HG02759 (cell line): ENCODE measurements at regions not wholly inside any gene's neighbourhood (a gene's known extent, or its start where the extent isn't known, plus 50 kb on each side); places are given as distances from the start of the nearest gene placed in this dataset.
A peak's percentile ranks its signal among the peaks of the same experiment; 100 is the strongest.
"Not testable (repeated sequence)": the region's sequence is repeated elsewhere in the genome, so short reads cannot be mapped to it uniquely, and the experiment has no call there.

Source experiments
- ATAC-seq: cut with Tn5 transposase; IDR thresholded peaks from one replicate; pipeline ENCODE4 v1.9.1; 2021; ENCODE audit warnings: mild to moderate bottlenecking, moderate library complexity; ENCODE audit not compliant: unreplicated experiment

DNA sequence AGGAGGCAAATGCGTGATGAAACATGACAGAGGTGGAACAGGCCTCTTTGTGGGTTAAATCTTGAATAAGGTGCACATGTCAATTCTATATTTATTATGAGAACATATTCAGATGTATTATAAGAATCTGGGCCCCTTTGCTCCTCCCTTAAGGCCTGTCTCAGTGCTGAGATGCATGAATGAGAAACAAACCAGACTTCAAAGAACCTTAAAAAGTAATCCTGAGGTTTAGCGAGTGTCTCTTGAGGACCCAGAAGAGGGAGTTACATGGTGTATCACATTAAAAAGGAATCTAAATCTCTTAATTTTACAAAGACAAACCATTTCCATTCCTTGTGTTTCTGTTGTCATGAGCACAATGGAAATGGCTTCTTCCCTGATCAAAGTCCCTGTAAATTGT, 170.9 kb upstream of the TBC1D5 start:
- no peak for ATAC-seq

- no peak for ATAC-seq
These were observed 169.7 kb upstream of the TBC1D5 start for GRCh38 chr3:17911986-17912760.

GRCh38 chr3:17910922-17911321, 168.5 kb upstream of the TBC1D5 start:
- ATAC-seq: no peak

DNA sequence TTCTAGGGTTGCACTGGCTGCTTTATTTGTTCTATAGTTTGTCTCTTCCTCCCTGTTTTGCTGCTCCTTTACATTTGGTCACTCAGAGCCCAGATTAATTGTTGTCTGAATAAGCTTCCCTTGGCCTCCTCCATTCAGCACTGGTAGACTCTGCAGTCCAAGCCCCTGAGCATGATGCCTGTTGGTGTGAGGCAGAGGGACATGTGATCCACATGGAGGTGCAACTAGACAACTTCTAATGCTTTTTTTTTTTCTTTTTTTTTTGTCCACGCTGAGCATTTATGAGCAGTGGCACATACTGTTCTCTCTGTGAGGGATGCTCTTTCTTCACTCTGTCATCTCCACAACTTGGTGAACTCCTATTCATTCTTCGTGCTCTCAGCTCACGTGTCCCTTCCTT, 167.3 kb upstream of the TBC1D5 start:
- no peak for ATAC-seq

GRCh38 chr3:17908399-17909191, 166.2 kb upstream of the TBC1D5 start:
- ATAC-seq: no peak

- ATAC-seq: no peak
These were observed 163.6 kb upstream of the TBC1D5 start for GRCh38 chr3:17905996-17906395.

GRCh38 chr3:17901893-17902292, 159.5 kb upstream of the TBC1D5 start:
- ATAC-seq: peak; percentile 49

- ATAC-seq: peak; percentile 78
These were observed 152.1 kb upstream of the TBC1D5 start for GRCh38 chr3:17894434-17895060.

DNA sequence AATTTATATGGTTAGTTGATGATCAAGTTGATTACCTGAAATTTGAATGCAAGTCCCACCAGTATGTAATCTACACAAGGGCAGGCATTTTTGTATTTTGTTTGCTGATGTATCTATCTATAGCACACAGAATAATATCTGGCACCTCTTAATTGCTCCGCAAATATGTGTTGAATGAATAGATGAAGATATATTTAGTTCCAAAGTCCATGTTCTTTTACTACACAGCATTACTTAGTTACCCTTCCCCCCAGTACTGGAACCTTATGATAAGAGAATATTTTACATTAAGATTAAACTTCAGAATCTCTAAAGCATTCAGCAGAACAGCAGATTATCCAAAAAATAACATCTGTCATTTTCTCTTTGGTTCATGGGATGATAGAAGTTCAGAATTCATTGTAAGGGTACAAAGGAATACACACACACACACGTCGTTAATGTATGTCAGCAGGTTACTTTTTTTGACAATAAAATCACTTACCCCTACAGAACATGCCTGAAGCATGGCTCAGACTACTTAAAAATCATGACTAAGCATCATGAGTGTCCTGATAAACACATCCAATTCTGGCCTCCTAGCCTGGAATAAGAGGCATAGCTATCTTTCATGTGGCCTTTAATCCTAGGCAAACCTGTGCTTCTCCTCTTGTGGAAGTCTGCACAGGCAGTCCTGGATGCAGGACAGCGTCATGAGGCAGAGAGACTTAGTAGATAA, 148.9 kb upstream of the TBC1D5 start:
- ATAC-seq: no peak

DNA sequence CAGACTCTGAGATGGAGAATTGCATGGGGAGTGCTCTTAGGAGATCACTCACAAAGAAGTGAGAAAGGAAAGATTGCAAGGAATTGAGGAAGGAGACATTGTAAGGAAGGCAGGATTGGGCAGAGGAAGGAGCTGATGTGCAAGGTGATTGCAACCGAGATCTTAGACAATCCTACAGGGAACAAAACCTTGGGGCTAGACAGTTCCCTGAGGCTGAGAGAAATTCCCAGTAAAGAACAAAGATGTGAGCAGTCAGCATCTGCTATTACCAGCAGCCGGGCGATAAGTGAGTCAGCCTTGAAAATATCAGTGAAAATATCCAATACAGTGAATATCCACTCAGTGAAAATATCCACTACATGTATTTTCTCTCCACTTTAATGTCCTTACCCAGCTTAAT, 143.6 kb upstream of the TBC1D5 start:
- ATAC-seq: no peak

DNA sequence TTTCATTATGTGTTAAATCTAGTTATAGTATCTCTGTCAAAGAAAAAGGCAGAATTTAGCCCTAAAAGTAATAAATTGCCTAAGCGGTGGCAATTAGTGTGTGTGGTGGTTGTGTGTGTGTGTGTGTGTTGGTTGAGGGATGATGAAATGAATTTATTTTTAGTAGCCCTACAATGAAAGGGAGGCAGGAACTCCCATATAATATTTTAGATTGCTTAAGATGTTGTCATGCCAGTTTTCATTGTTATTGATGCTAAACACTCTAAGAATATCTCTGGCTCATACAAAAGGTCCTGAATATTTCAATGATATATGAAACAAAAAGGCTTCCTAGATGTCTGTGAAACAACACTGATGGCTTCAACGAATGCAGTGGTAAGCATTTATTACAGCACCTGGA, 140.6 kb upstream of the TBC1D5 start:
- ATAC-seq: no peak

GRCh38 chr3:17877299-17877698, 134.9 kb upstream of the TBC1D5 start:
- ATAC-seq: no peak

GRCh38 chr3:17874636-17875035, 132.2 kb upstream of the TBC1D5 start:
- no peak for ATAC-seq

DNA sequence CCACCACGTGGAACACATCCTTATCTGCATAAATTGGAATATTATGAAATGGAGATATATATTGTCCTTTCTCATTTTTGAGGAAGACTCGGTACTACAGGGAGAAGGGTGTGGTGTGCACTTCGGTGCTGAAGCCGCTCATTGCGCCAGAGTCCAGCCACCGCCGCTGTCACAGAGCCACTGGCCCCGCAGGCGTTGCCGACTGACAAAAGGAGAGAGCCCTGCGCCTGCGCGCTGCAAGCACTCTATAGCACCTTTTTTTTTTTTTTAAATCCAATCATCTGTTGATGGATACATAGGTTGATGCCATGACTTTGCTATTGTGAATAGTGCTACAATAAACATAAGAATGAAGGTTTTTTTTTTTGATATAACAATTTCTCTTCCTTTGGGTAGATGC, 130.0 kb upstream of the TBC1D5 start:
- no peak for ATAC-seq

DNA sequence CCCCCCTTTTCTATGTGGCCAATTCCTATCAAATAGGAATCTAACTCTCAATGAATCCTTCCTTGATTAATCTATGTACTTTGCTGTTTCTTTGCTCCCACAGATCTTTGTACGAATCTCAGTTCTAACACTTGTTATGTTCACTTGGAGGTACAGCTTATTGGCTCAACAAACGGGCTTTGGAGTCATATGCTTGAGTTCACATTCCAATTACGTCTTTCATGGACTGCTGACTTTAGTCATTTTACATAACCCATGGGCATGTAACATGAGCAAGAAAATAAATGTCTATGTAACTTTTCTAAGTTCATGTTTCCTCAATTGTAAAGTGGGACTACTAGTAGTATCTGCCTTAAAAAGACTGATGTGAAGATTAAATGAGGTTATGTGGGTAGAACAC, 123.2 kb upstream of the TBC1D5 start:
- ATAC-seq: no peak

GRCh38 chr3:17861476-17861875, 119.0 kb upstream of the TBC1D5 start:
- ATAC-seq: no peak

- not testable (repeated sequence) for ATAC-seq
These were observed 118.5 kb upstream of the TBC1D5 start for GRCh38 chr3:17860840-17861471.

DNA sequence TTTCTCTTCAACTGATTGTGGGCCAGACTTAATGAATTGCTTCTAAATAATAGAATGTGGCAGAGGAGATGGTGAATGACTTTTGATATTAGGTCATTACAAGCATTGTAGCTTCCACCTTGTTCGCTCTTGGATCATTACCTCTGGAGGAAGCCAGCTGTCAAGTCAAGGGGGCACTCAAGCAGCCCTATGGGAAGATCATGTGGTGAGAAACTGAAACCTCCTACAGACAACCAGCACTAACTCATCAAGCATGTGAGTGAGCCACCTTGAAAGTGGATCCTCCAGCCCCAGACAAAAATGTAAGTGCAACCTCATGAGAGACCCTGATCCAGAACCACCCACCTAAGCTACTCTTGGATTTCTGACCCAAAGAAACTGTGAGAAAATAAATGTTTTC, 109.8 kb upstream of the TBC1D5 start:
- ATAC-seq: peak; percentile 87

- ATAC-seq: no peak
These were observed 108.0 kb upstream of the TBC1D5 start for GRCh38 chr3:17850448-17850847.

GRCh38 chr3:17848102-17848501, 105.7 kb upstream of the TBC1D5 start:
- ATAC-seq: no peak

GRCh38 chr3:17847156-17847555, 104.7 kb upstream of the TBC1D5 start:
- ATAC-seq: no peak
